Stimulated activated CD4-positive, alpha-beta T cell treated with anti-CD3 and anti-CD28 coated beads, TNF-alpha, amount 100 ng/mL, for 1 hour (primary cell): ENCODE measurements at regions not wholly inside any gene's neighbourhood (a gene's known extent, or its start where the extent isn't known, plus 50 kb on each side); places are given as distances from the start of the nearest gene placed in this dataset.

Experiments used
- DNase-seq, 3 donors: peaks; one replicate each; pipeline ENCODE4 v3.0.0-alpha.2; 2020; ENCODE audit warnings: low read depth in 3 of 3, low spot score in 1 of 3

DNA sequence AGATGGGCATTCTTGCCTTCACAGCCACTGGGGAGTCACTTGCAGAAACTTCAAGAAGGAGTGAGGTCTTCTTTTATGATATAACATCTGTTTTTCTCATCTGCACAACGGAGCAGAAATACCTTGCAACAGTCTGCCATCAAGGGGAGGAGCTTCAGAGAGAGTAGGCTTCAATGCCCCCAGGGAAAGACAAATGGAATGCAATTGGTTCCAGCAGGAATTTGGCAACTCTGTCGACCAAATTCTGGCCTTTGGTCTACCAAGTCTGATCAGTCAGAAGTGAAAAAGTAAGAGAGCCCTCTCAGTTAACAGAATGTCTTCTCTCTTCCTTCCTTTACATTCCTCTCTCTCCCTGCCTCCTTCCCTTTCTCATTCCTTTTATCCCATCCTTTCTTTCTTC lies 229.3 kb downstream of the IDS start:
- DNase-seq, result no peak

DNA sequence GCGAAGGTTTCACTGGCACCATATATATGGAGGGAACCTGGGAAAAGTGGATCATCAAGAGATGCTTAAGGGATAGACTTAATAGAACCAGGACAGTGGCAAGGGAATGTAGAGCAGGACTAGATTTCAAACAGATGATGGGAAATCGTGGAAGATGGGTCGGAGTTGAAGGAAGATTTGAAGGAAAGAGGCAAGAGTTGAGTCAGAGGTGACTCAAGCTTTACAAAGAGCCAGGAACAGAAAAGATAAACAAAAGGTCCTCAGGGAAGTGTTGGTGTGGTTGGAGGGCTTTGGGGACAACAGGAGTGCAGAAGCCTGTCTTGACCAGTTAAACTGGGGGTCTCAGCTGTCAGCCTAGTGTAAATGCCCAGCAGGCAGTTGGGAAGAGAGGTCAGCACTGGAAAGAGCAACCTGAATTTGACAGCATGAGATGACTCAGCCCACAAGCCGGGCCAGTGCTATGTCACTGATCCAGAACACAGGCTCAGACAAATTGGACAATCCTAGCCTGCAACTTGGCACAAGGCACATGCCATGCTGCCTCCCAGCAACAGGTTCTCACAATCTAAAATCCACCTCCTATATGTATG lies 230.5 kb downstream of the IDS start:
- DNase-seq, result no peak

DNA sequence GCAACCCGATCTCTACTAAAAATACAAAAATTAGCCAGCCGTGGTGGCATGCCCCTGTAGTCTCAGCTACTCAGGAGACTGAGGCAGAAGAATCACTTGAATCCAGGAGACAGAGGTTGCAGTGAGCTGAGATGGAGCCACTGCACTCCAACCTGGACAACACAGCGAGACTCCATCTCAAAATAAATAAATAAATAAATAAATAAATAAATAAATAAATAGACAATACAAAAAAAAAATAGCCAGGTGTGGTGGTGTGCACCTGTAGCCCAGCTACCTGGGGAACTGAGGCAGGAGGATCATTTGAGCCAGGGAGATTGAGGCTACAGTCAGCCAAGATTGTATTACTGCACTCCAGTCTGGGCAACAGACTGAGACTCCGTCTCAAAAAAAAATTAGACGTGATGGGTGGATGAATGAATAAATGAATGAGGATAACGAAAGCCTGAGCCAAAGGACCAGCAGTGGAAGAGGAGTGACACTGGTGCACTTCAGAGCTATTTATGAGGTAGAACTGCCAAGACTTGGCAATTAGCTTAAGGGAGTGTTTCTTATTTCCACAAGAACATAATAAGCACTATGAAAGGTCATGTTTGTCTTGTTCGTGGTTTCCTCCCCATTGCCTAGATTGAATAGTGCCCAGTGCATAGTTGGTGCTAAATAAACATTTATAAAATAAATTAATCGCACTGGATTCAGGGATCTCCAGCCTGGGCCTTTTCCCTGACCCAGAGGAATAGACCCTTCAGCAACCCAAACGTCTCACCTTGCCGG lies 232.2 kb downstream of the IDS start:
- DNase-seq, result no peak

DNA sequence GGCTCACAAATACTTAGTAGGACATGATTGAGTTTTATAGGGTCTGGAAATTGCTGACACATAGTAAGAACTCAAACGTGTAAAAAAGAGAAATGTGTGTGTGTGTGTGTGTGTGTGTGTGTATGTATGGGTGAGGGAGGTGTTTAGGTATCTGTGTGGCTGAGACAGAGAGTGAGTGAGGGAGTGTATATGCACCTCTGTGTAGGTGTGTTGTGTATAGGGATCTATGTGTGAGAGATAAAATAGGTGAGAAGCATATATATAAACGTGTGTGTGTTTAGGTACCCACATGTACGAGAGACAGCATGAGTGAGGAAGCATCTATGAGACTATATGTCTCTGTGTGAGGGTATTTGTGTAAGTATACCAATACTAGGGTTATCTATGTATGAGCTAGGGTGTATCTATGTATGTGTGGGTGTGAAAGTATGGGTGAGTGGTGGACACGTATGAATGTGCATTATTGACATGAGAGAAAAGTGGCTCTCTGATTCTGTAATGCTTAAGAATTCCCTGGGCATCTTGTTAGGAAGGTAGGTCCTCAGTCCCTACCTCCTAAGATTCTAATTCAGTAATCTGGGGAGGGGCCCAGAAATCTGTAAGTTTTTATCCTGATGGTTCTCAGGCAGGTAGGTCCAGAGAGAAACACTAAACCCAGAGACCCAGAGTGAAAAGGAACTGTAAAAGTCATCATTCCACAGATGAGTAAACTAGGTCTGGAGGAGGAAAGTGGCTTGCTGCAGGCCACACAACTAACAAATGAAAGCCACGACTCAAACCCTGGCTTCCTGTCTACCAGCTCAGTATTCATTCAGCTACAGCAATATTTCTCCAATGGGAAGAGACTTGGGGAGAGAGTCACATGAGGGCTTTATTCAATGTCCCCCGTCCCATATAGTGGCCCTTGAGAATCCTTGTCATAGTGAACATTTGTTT lies 237.0 kb downstream of the IDS start:
- DNase-seq, result no peak

DNA sequence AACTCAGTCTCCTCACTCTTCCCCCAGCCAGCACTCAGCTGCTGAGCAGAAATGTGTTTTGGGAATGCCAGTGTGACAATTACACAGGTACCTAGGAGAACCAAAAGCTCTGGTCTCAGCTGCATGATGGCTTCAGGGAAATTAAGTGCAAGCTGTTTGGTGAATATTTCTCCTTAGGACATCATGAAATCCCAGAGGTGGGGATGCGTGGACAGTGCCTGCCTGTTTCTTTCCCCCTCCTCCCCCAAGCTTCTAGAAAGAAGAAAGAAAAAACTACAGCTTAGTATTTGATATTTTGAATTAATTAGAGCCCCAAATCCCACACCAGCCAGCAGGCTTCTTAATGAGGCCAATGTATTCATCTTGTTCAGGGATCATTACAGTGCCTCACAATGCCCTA lies 243.0 kb downstream of the IDS start:
- no peak for DNase-seq

DNA sequence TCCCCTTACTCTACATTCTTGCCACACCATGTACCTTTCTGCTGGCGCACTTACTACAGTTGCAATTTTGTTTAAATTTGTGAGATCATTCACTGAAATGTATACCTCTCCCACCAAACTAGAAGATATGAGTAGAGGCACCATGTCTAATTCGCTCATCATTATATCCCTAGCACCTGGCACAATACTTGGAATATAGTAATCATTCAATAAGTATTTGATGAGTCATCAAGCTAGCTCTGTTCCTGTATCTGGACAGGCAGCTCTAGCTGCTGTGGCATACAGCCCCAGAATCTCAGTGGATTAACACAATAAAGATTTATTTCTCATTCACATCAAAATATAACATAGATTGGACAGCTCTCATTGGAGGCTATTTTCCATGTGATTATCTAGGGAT lies 245.9 kb downstream of the IDS start:
- no peak for DNase-seq

DNA sequence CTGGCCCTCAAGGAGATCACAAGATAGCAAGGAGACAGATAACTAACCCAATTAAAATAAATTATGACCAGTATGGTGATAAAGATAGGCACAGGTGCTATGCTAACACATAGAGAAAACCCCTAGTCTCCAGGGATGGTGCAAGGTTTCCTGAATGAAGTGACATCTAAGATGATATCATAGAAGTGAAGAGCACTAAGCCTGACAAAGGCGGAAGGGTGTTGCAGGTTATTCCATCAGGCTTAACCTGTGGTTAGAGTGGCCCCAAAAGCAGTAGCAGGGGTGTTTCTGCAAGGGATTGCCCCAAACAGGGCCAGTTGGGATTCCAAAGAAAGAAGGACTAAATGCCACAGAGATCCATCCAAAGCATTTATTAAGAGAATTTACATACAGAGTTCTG lies 249.2 kb downstream of the IDS start:
- DNase-seq, result no peak

DNA sequence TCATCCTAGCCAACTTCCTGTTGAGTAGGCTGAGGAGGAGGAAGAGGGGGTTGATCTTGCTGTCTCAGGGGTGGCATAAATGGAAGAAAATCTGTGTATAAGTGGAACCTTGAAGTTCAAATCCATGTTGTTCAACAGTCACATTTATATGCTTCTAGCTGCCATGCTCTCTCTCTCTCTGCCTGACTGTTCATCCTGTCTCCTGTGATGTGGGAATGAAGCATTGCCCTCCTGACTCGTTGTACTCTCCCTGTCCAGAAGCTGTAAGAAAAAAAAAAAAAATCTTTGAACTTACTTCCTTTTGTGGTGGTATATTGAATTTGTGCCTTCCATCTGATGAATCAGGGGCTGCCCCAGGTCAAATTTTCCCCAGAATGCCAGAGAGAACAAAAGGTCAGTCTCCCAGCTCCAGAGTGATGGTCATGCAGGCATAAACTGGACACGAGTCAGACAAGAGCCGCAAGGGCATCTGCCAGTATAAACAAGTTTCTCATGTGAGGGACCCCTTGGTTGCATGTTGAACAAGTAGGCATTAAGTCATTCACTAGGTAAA lies 257.0 kb downstream of the IDS start:
- DNase-seq, result no peak

DNA sequence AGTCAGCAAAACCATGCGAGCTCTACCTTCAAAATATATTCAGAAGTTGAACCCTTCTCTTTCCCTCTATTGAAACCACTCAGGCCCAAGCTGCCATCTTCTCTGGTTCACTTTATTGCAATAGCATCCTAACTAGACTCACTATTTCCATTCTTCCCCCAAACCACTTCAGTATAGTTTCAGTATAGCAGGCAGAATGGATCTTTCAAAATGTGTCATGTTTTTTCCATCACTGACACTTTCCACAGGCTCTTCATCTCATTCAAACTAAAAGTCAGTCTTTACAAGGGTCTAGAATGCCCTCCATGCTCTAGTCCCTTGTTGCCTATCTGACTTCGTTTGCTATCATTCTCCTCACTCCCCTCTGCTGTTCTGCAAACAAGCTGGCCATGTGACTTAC lies 274.4 kb downstream of the IDS start:
- no peak for DNase-seq

DNA sequence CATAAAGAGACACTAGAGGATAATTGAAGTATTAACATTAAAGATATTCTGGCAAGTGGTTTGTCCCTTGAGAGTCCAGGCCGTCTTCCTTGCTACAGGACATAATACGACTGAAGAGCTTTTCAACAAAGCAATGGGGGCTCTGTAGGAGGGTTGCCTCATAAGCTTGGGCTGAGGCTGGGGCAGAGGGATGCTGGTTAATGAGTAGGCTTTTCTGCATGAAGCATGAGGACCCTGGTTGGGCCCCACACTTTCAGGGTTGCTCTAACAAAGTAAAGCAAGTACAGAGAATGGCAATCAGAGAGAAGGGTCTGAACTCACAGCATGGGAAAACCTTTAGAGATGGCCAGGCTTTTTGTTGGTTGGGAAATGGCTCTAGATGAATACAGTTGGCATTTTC lies 281.3 kb downstream of the IDS start:
- DNase-seq, result no peak

DNA sequence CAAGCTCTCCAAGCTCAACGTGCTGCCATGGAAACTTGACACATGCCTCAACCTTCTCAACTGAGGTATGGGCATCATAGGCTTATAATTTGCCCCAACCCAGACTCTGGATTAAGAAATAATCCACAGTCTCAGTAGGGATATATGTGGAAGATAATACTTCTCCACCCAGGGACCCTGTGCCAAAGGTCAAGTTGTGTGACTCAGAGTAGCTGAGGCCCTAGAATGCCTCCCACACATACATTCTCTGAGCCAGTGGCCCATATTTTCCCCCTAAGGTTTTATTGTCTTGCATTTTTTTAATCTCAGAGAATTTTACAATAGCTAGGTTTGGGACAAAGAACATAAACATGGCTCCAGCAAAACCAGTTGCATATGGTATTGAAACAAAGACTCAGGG lies 283.1 kb downstream of the IDS start:
- DNase-seq, result no peak

DNA sequence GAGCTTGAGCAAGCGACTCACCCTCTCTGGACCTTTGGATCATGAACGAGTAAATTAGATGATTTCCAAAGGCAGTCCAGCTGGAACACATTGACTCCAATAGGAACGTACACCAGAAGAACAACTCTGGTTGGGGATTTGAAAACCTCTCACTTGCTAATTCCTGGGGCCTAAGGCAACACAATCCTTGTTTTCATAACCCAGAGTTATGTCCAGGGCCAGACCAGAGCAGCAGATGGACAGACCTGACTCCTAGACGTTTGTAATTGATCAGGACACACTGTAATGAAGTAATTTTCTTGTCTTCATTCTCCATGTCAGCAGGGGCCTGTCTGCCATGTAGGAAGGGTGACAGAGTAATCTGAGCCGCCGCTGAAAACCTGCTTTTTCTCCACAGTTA lies 283.9 kb downstream of the IDS start:
- no peak for DNase-seq

DNA sequence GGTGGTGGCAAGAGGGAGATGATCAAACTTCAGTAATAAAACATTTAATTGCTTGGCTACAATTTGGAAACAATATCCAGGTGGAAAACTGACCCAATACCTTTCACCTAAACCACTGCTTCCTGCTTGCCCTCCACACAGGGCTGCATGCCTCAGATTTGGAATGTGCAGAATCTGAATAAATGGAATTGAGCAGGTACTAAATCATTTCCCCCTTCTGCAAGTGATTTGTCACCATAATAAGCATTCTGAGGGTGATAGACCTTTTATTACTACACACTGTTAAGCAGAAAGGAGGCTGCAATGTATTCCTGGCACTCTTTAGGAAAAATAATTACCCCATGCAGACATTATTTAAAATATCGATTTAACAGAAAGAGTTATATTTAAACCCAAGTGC lies 291.8 kb downstream of the IDS start:
- no peak for DNase-seq

DNA sequence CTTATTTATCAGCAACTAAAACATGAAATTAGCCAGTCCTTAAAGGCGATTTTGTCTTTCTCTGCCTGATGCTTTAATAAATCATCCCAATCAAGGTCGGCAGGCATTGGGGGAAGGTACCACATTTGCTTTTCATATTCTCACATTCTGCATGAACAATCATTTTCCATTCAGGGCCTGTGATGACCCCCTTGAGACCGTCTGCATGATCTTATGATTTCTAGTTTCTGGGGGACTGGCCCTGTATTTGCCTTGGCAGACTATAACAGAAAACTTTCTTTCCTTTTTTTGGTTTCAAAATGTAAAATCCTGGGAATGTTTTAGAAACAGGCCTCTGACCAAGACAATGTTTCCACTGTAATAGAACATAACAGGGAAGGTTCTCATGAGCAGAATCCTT lies 296.8 kb downstream of the IDS start:
- no peak for DNase-seq

DNA sequence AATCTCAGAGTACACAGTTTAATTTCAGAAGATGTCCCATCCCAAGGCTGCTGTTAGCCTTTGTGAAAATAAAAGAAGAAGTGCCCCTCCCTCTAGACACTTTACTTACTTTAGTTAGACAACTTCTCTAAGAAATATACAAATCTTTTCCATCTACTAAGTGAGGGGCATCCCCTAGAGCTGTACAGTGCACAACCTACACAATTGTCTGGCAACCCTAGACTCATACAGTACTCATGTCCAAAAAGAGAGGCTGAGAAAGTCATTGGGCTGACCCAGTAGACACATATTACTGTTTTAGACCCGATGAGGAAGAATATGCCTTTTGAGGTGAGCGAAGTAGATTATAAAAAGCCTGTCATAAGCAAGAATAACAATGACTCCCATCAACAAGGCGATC lies 297.6 kb downstream of the IDS start:
- DNase-seq, result no peak

DNA sequence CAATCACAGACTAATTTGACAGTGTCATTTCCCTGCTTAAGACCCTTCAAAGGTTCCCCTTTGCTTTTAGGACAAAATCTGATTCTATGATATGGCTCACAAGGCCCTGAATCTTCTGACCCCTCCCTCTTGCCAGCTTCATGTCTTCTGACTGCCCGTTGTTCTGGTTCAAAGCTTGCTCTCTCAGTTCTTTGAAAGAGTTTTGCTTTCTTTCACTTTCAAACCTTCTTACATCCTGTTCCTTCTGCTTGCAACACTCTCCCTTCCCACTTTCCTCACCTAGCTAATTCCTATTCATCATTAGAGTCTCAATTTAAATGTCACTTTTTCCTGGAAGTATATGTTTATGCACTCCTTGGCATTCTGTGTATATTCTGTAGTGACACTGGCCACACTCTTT lies 299.2 kb downstream of the IDS start:
- DNase-seq, result no peak

DNA sequence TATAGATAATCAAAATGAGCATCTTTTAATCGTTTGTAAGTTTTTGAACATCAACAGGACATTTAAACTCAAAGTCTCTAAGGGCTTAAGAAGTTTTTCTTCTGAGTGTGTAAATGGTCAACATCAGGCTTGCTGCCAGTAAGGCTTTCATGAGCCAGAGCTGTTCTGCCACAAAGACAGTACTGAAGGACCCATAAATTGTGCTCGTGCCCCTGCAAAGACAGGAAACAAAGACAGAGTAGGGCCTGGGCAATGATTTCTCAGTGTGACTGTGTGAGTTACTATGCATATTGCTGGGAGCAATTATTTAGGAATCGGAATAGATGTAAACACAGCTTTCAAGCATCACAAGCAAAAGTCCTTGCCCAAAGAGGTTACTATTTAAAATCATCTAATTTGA lies 300.0 kb downstream of the IDS start:
- no peak for DNase-seq

DNA sequence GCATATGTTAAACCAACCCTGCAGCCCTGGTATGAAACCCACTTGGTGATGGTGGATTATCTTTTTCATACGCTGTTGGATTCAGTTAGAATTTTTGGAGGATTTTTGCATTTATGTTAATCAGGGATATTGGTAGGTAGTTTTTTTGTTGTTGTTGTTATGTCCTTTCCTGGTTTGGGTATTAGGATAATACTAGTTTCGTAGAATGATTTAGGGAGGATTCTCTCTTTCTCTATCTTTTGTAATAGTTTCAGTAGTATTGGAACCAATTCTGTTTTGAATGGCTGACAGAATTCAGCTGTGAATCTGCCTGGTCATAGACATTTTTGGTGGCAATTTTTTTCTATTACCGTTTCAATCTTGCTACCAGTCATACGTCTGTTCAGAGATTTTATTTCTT lies 305.4 kb downstream of the IDS start:
- DNase-seq, result no peak

DNA sequence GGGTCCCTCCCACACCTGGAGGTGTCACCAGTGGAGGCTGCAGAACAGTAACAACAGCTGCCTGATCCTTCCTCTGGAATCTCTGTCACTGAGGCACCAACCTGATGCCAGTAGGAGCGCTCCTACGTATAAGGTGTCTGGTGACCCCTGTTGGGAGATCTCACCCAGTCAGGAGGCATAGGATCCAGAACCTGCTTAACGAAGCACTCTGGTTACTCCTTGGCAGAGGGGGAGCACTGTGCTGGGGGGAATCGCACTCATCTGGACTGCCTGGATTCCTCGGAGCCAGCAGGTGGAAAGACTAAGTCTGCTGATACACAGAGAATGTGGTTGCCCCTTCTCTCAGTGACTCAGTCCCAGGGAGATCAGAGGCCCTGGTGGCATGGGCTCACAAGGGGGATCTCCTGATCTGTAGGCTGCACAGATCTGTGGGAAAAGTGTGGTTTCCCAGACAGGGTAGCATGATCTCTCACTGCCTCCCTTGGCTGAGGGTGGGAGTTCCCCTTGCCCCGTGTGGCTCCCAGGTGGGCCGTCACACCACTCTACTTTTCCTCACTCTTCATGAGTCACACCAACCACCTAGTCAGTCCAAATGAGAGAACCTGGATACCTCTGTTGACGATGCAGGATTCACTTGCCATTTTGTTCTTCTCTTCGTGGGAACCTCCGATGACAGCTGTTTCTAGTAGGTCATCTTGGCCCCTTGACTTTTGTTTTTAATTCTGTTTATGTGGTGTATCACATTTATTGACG lies 305.9 kb downstream of the IDS start:
- no peak for DNase-seq

DNA sequence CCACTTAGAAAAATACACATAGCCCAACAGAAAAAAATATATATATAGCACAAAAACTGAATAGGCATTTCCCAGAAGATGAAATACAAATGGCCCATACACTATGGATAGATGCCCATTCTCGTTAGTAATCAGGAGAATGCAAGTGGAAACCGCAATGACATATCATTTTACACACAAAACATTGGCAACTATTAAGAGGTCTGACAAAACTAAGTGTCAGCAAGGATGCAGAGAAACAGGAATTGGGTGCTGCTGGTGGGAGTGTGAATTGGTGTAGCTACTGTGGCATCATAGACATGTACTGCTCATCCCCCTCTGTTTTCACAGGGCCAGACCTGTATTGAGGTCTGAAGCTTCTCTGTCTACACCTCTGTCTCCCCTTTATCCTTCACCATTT lies 320.0 kb downstream of the IDS start:
- DNase-seq, result no peak

DNA sequence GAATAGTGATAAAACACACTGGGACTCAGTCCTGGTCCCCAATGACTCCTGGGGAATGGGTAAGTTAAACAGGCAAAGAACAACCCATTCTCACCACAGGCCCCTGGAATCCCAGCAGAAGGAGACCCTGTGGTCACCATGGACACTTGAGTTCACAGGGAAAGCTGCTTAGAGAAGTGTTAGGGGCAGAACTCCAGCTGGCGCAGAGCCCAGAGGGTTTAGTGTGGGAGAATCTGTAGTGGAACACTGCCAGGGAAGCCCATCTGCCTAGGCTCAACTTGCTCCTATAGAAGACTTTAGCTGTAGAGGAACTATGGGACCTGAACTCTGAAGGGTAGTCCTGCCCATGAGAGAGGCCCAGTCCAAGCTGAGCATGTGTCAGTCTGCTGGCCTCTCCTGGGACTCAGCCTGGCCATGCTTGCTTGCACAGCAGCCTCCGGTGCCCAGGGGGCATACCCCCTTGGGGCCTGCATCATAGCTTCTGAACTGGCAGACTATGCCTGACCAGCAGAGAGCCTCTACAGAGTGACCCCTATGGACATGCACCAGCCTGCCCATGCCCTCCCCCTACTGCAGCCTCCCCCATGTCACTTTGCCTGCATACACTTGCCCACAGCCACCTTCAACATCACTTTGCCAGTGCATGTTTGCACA lies 343.5 kb downstream of the IDS start:
- DNase-seq, result no peak
